Stimulated activated CD8-positive, alpha-beta memory T cell treated with anti-CD3 and anti-CD28 coated beads, Interleukin-4, amount 100 ng/mL, for 1 hour (primary cell): ENCODE measurements at regions not wholly inside any gene's neighbourhood (a gene's known extent, or its start where the extent isn't known, plus 50 kb on each side); places are given as distances from the start of the nearest gene placed in this dataset.
"Not testable (repeated sequence)": the region's sequence is repeated elsewhere in the genome, so short reads cannot be mapped to it uniquely, and the experiment has no call there.

ENCODE experiments used
- DNase-seq, 2 donors: peaks; one replicate each; pipeline ENCODE4 v3.0.0-alpha.2; 2020; ENCODE audit warnings: low read depth in 2 of 2, low spot score in 1 of 2

- no peak for DNase-seq
These were observed 971.1 kb upstream of the HS3ST1 start for GRCh38 chr4:12399781-12400180.

GRCh38 chr4:12393631-12394262 lies 965.1 kb upstream of the HS3ST1 start:
- DNase-seq = no peak

- DNase-seq = no peak
These were observed 960.9 kb upstream of the HS3ST1 start for GRCh38 chr4:12389604-12390003.

GRCh38 chr4:12382567-12382966 lies 953.9 kb upstream of the HS3ST1 start:
- no peak for DNase-seq

- no peak for DNase-seq
These were observed 950.5 kb upstream of the HS3ST1 start for GRCh38 chr4:12379191-12379590.

- DNase-seq = no peak
These were observed 947.1 kb upstream of the HS3ST1 start for GRCh38 chr4:12375805-12376204.

GRCh38 chr4:12365869-12366268 lies 937.2 kb upstream of the HS3ST1 start:
- not testable (repeated sequence) for DNase-seq

GRCh38 chr4:12360391-12360790 lies 931.7 kb upstream of the HS3ST1 start:
- DNase-seq = no peak

- no peak for DNase-seq
These were observed 930.7 kb upstream of the HS3ST1 start for GRCh38 chr4:12359420-12359819.

GRCh38 chr4:12333083-12333482 lies 904.4 kb upstream of the HS3ST1 start:
- not testable (repeated sequence) for DNase-seq

GRCh38 chr4:12324965-12325364 lies 896.3 kb upstream of the HS3ST1 start:
- no peak for DNase-seq

- no peak for DNase-seq
These were observed 891.1 kb upstream of the HS3ST1 start for GRCh38 chr4:12319765-12320164.

GRCh38 chr4:12304905-12305304 lies 876.2 kb upstream of the HS3ST1 start:
- DNase-seq = no peak

- DNase-seq = no peak
These were observed 867.7 kb upstream of the HS3ST1 start for GRCh38 chr4:12296366-12296765.

- DNase-seq = no peak
These were observed 865.3 kb upstream of the HS3ST1 start for GRCh38 chr4:12293906-12294525.

- no peak for DNase-seq
These were observed 857.7 kb upstream of the HS3ST1 start for GRCh38 chr4:12286351-12286750.

- no peak for DNase-seq
These were observed 841.9 kb upstream of the HS3ST1 start for GRCh38 chr4:12270546-12270945.

GRCh38 chr4:12265554-12265953 lies 836.9 kb upstream of the HS3ST1 start:
- no peak for DNase-seq

GRCh38 chr4:12260453-12260852 lies 831.8 kb upstream of the HS3ST1 start:
- DNase-seq = no peak

GRCh38 chr4:12244973-12245372 lies 816.3 kb upstream of the HS3ST1 start:
- no peak for DNase-seq

GRCh38 chr4:12242354-12242753 lies 813.7 kb upstream of the HS3ST1 start:
- DNase-seq = no peak

- DNase-seq = no peak
These were observed 811.4 kb upstream of the HS3ST1 start for GRCh38 chr4:12239897-12240636.
